GM12878 (cell line): ENCODE measurements at regions not wholly inside any gene's neighbourhood (a gene's known extent, or its start where the extent isn't known, plus 50 kb on each side); places are given as distances from the start of the nearest gene placed in this dataset.

Experiments used
- ATAC-seq: fragments of 200-7000 bp; cut with Tn5 transposase; 3 replicates; pipeline ENCODE4 v1.9.1; 2020; ENCODE audit warnings: mild to moderate bottlenecking, moderate library complexity
- BruUV-seq: library from RNA; stranded (reverse); fragments of 400-500 nt; replicated peaks from 2 replicates; lab custom pipeline; 2021; lab: Mats Ljungman, UMichigan
- CTCF ChIA-PET: fragments of 300-600 bp; sonication (Branson Sonifier 250); formaldehyde crosslinking; extraction: SDS; loops from one replicate; lab custom pipeline; 2021; ENCODE audit warnings: inconsistent platforms; lab: Yijun Ruan, JAX
- POLR2A ChIA-PET: fragments of 350-600 bp; formaldehyde crosslinking; extraction: SDS; loops from one replicate; lab custom pipeline; 2021; ENCODE audit warnings: inconsistent platforms; lab: Charles Lee
- RAD21 ChIA-PET: fragments of 300-600 bp; sonication (Branson Sonifier 250); formaldehyde crosslinking; loops from one replicate; lab custom pipeline; 2023; ENCODE audit warnings: antibody characterized with exemption; ENCODE audit not compliant: unreplicated experiment; lab: Charles Lee
- SMC1A ChIA-PET: fragments of 300-600 bp; sonication (Branson Sonifier 250); formaldehyde crosslinking; loops from one replicate; lab custom pipeline; 2023; ENCODE audit not compliant: unreplicated experiment, uncharacterized antibody; lab: Charles Lee
- DNase-seq: peaks from one replicate; pipeline ENCODE4 v3.0.0-alpha.2; 2011; ENCODE audit warnings: low read depth, low spot score
- FAIRE-seq: peaks from 3 replicates; lab custom pipeline; 2011; peaks lifted over from hg19 to GRCh38; lab: Jason Lieb, UNC
- H2AFZ ChIP-seq: 2 replicates; pipeline ENCODE4 v1.6.0; 2011; ENCODE audit warnings: low read depth, low read length, control low read depth; ENCODE audit not compliant: control insufficient read depth
- H3K27ac ChIP-seq: 2 replicates; pipeline ENCODE4 v1.5.1; 2011; ENCODE audit warnings: control low read depth; ENCODE audit not compliant: control insufficient read depth, insufficient read depth
- H3K27me3 ChIP-seq, 2 experiments: replicated peaks in 1 of 2; 2 replicates each; pipeline versions ENCODE4 v1.6.0 to v1.6.1; 2011; ENCODE audit warnings: low read length in 1 of 2; ENCODE audit not compliant: control insufficient read depth in 2 of 2, insufficient read depth in 2 of 2
- H3K36me3 ChIP-seq, 2 experiments: 2 replicates each; pipeline ENCODE4 v1.5.1; 2011; ENCODE audit warnings: low read length in 1 of 2; ENCODE audit not compliant: control insufficient read depth in 2 of 2, insufficient read depth in 2 of 2
- H3K4me1 ChIP-seq: 2 replicates; pipeline ENCODE4 v1.6.1; 2011; ENCODE audit warnings: mild to moderate bottlenecking, low read length, moderate library complexity, mixed read lengths; ENCODE audit not compliant: control insufficient read depth, insufficient read depth
- H3K4me2 ChIP-seq: 2 replicates; pipeline ENCODE4 v1.6.0; 2011; ENCODE audit warnings: control low read depth; ENCODE audit not compliant: control insufficient read depth, insufficient read depth
- H3K4me3 ChIP-seq: fragments of 200-600 bp; sonication (generic); 2 replicates; pipeline ENCODE4 v1.5.1; 2016
- H3K79me2 ChIP-seq: 2 replicates; pipeline ENCODE4 v1.6.0; 2011; ENCODE audit warnings: low read length; ENCODE audit not compliant: control insufficient read depth, insufficient read depth
- H3K9ac ChIP-seq: 2 replicates; pipeline ENCODE4 v1.8.0; 2011; ENCODE audit warnings: low read length, control low read depth, mixed read lengths; ENCODE audit not compliant: control insufficient read depth, insufficient read depth
- H3K9me3 ChIP-seq: replicated peaks from 3 replicates; pipeline ENCODE4 v1.5.1; 2011; ENCODE audit warnings: mild to moderate bottlenecking, low read length; ENCODE audit not compliant: control insufficient read depth, insufficient read depth
- H4K20me1 ChIP-seq: 2 replicates; pipeline ENCODE4 v1.6.0; 2011; ENCODE audit not compliant: control insufficient read depth, insufficient read depth
- ATF3 ChIP-seq: IDR thresholded peaks from 2 replicates; pipeline ENCODE4 v1.6.1; 2011; ENCODE audit warnings: low read depth, mild to moderate bottlenecking, low read length, moderate library complexity, borderline replicate concordance; ENCODE audit errors: extremely low read depth
- DPF2 ChIP-seq: fragments of 450-650 bp; IDR thresholded peaks from 2 replicates; pipeline ENCODE4 v1.6.1; 2017; ENCODE audit warnings: mild to moderate bottlenecking
- EZH2 ChIP-seq: IDR thresholded peaks from 2 replicates; pipeline ENCODE4 v1.6.1; 2012; ENCODE audit warnings: low read depth, mild to moderate bottlenecking, control low read depth, inconsistent platforms, low read length, borderline replicate concordance; ENCODE audit not compliant: control insufficient read depth
- GATAD2B ChIP-seq: fragments of 450-650 bp; conservative IDR thresholded peaks from 2 replicates; pipeline ENCODE4 v1.6.1; 2017; ENCODE audit warnings: low read depth, mild to moderate bottlenecking, moderate library complexity
- IKZF1 ChIP-seq: fragments of 450-650 bp; conservative IDR thresholded peaks from 2 replicates; pipeline ENCODE4 v1.6.1; 2017; ENCODE audit warnings: antibody characterized with exemption, mild to moderate bottlenecking
- IRF5 ChIP-seq: fragments of 450-650 bp; IDR thresholded peaks from 2 replicates; pipeline ENCODE4 v1.6.1; 2017; ENCODE audit warnings: borderline replicate concordance
- NBN ChIP-seq: fragments of 450-650 bp; IDR thresholded peaks from 2 replicates; pipeline ENCODE4 v1.6.1; 2016
- SREBF2 ChIP-seq: IDR thresholded peaks from 2 replicates; pipeline ENCODE4 v1.6.1; 2012; ENCODE audit warnings: mild to moderate bottlenecking, low read length
- STAT3 ChIP-seq: IDR thresholded peaks from 2 replicates; pipeline ENCODE4 v1.6.1; 2011; ENCODE audit warnings: low read depth, low read length, improper control_type of control experiment
- TCF7 ChIP-seq: IDR thresholded peaks from 2 replicates; pipeline ENCODE4 v1.6.1; 2014; ENCODE audit warnings: antibody characterized with exemption, borderline replicate concordance
- ZNF274 ChIP-seq: IDR thresholded peaks from one replicate; pipeline ENCODE4 v1.8.0; 2011; ENCODE audit not compliant: insufficient read length, insufficient read depth
- ZSCAN29 ChIP-seq: fragments of 450-650 bp; IDR thresholded peaks from 2 replicates; pipeline ENCODE4 v1.6.1; 2017; ENCODE audit warnings: mild to moderate bottlenecking, moderate library complexity
- WGBS: methylation state at CpG from one replicate; pipeline ENCODE4 v1.1.6; 2016; ENCODE audit warnings: low lambda C conversion rate; ENCODE audit not compliant: insufficient replicate concordance, insufficient coverage; ENCODE audit errors: missing lambda C conversion rate; 5-methylcytosine and 5-hydroxymethylcytosine counted together
- in situ Hi-C: fragments of 300-500 bp; cut with MboI; formaldehyde crosslinking; loops from 9 replicates; pipeline ENCODE4 v1.14.3; 2018; ENCODE audit warnings: mixed read lengths
- intact Hi-C: fragments of 100-400 bp; cut with micrococcal nuclease; formaldehyde crosslinking; loops from one replicate; pipeline ENCODE4 v1.14.2; 2022; ENCODE audit not compliant: unreplicated experiment
- TF ChIP-seq, protein P1 (sequence below): fragments of 450-650 bp; IDR thresholded peaks from 2 replicates; pipeline ENCODE4 v1.6.1; 2016; ENCODE audit warnings: mild to moderate bottlenecking
- TF ChIP-seq, protein P2 (sequence below): fragments of 450-650 bp; IDR thresholded peaks from 2 replicates; pipeline ENCODE4 v1.6.1; 2017; ENCODE audit warnings: mild to moderate bottlenecking, low read depth, inconsistent platforms; ENCODE audit not compliant: poor library complexity, severe bottlenecking

- no peak for DNase-seq
- intact Hi-C loops (no loop called here), in situ Hi-C loops (no loop called here)
- WGBS: 54% methylated on average over 10 of the region's 10 CpGs
- H4K20me1 ChIP-seq: no peaks in the 10 kb centered on the region
- TF ChIP-seq NBN (no peak), ATF3 (no peak), ZNF274 (no peak), STAT3 (no peak), IKZF1 (no peak), IRF5 (no peak), SREBF2 (no peak), EZH2 (no peak), TCF7 (no peak), DPF2 (no peak), ZSCAN29 (no peak), GATAD2B (no peak)
- TF ChIP-seq, protein P1, sequence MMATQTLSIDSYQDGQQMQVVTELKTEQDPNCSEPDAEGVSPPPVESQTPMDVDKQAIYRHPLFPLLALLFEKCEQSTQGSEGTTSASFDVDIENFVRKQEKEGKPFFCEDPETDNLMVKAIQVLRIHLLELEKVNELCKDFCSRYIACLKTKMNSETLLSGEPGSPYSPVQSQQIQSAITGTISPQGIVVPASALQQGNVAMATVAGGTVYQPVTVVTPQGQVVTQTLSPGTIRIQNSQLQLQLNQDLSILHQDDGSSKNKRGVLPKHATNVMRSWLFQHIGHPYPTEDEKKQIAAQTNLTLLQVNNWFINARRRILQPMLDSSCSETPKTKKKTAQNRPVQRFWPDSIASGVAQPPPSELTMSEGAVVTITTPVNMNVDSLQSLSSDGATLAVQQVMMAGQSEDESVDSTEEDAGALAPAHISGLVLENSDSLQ: no peak
- TF ChIP-seq, protein P2, sequence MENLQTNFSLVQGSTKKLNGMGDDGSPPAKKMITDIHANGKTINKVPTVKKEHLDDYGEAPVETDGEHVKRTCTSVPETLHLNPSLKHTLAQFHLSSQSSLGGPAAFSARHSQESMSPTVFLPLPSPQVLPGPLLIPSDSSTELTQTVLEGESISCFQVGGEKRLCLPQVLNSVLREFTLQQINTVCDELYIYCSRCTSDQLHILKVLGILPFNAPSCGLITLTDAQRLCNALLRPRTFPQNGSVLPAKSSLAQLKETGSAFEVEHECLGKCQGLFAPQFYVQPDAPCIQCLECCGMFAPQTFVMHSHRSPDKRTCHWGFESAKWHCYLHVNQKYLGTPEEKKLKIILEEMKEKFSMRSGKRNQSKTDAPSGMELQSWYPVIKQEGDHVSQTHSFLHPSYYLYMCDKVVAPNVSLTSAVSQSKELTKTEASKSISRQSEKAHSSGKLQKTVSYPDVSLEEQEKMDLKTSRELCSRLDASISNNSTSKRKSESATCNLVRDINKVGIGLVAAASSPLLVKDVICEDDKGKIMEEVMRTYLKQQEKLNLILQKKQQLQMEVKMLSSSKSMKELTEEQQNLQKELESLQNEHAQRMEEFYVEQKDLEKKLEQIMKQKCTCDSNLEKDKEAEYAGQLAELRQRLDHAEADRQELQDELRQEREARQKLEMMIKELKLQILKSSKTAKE: no peak
- TF ChIP-seq, all 136 proteins: peak for 0
- Histone ChIP-seq H3K36me3 (no peaks in the 10 kb centered on the region), H3K4me1 (no peaks in the 10 kb centered on the region), H3K27me3 (no peaks in the 10 kb centered on the region), H2AFZ (no peak overlapping the region), H3K9ac (no peak overlapping the region), H3K4me2 (no peak overlapping the region), H3K27ac (no peak overlapping the region), H3K79me2 (no peaks in the 10 kb centered on the region), H3K9me3 (no peaks in the 10 kb centered on the region), H3K4me3 (no peak overlapping the region)
- POLR2A ChIA-PET: no interaction called here
- SMC1A ChIA-PET: no interaction called here
- RAD21 ChIA-PET: interaction anchor here (1.7 kb wide), 1 partner anchor 9 kb away, joined by 3 read pairs; no protein-coding TSS in a partner anchor
- CTCF ChIA-PET: interaction anchor here (1.3 to 1.4 kb wide), 2 partner anchors 22 to 43 kb away, joined by 3 read pairs; no protein-coding TSS in a partner anchor
- BruUV-seq: no TSS peak
- ATAC-seq (no peak), FAIRE-seq (no peak)
These were observed 81.7 kb upstream of the TMPRSS2 start for GRCh38 chr21:41589620-41590175.
